Stomach (tissue), 8 donors: ENCODE measurements at regions not wholly inside any gene's neighbourhood (a gene's known extent, or its start where the extent isn't known, plus 50 kb on each side); places are given as distances from the start of the nearest gene placed in this dataset.

Experiments
- DNase-seq, 2 donors: peaks; one replicate each; pipeline versions ENCODE4 v3.0.0 to v3.0.0-alpha.2; 2013 to 2019
- H3K27ac ChIP-seq, 5 donors: fragments of 200-600 bp in 4 of 5; sonication (generic) in 4 of 5; one replicate each; pipeline ENCODE4 v1.5.1; 2013 to 2019; ENCODE audit warnings: mild to moderate bottlenecking in 1 of 5, moderate library complexity in 1 of 5
- H3K27me3 ChIP-seq, 3 donors: fragments of 200-600 bp; sonication (generic); one replicate each; pipeline ENCODE4 v1.5.1; 2017 to 2019; ENCODE audit warnings: mixed run types in 1 of 3
- H3K36me3 ChIP-seq, 4 donors: fragments of 200-600 bp; sonication (generic); 1 replicate in 3 of 4; 2 replicates in 1 of 4; pipeline ENCODE4 v1.5.1; 2016 to 2019
- H3K4me1 ChIP-seq, 4 donors: fragments of 200-600 bp; sonication (generic); one replicate each; pipeline ENCODE4 v1.5.1; 2016 to 2019
- H3K4me3 ChIP-seq, 4 donors: fragments of 200-600 bp; sonication (generic) in 3 of 4; one replicate each; pipeline ENCODE4 v1.5.1; 2016 to 2019; ENCODE audit warnings: mild to moderate bottlenecking in 1 of 4
- H3K9me3 ChIP-seq, 4 donors: fragments of 200-600 bp; sonication (generic); one replicate each; pipeline ENCODE4 v1.5.1; 2016 to 2019
- CTCF ChIP-seq, 7 experiments: fragments of 450-650 bp in 4 of 7; fragments of 200-600 bp in 3 of 7; sonication (generic) in 3 of 7; IDR thresholded peaks; one replicate each; pipeline ENCODE4 v1.5.1; 2016 to 2019; ENCODE audit warnings: antibody characterized with exemption in 7 of 7, control low read depth in 2 of 7, mild to moderate bottlenecking in 1 of 7
- EP300 ChIP-seq: sonication (generic); formaldehyde crosslinking; IDR thresholded peaks from one replicate; pipeline ENCODE4 v1.6.1; 2017; ENCODE audit warnings: antibody characterized with exemption
- POLR2A ChIP-seq, 4 donors: fragments of 450-650 bp; IDR thresholded peaks; one replicate each; pipeline ENCODE4 v1.6.1; 2016; ENCODE audit warnings: antibody characterized with exemption in 4 of 4, control low read depth in 2 of 4, mild to moderate bottlenecking in 1 of 4, moderate library complexity in 1 of 4
- POLR2AphosphoS5 ChIP-seq, 3 donors: sonication (generic); formaldehyde crosslinking; IDR thresholded peaks; one replicate each; pipeline ENCODE4 v1.6.1; 2016; ENCODE audit warnings: antibody characterized with exemption in 3 of 3
- WGBS, 5 donors: extraction: QIAGEN DNeasy Blood & Tissue Kit in 3 of 5; methylation state at CpG; one replicate each; pipeline versions ENCODE4 v1.1.5 to v1.1.7; 2013 to 2018; 5-methylcytosine and 5-hydroxymethylcytosine counted together
- intact Hi-C: fragments of 100-400 bp; cut with DNase I; formaldehyde crosslinking; loops from one replicate; pipeline ENCODE4 v1.15.1; 2023; ENCODE audit warnings: low total_unique reads
- donor health status: healthy with polysubstance abuse.
- donor health status: Bipolar disorder and iron deficiency.
- donor health status: healthy.

- intact Hi-C loops = no loop called here
- Histone ChIP-seq H3K4me3 (no peak overlapping the region), H3K9me3 (peaks cover 0 to 13% (median 6%) of the 10 kb centered on the region in 4 donors), H3K36me3 (no peaks in the 10 kb centered on the region), H3K27me3 (no peaks in the 10 kb centered on the region), H3K4me1 (no peaks in the 10 kb centered on the region), H3K27ac (no peak overlapping the region)
- DNase-seq = no peak
- TF ChIP-seq EP300 (no peak), CTCF (IDR thresholded peaks at IDR 0.05) (no peak), POLR2AphosphoS5 (IDR thresholded peaks at IDR 0.05) (no peak), POLR2A (IDR thresholded peaks at IDR 0.05) (no peak)
- WGBS, 5 donors = 82 to 94% (median 92%) methylated on average over 6 of the region's 6 CpGs
Measured at GRCh38 chr2:105972927-105973326, 221.2 kb downstream of the UXS1 start.

GRCh38 chr2:105972246-105972645 is 221.9 kb downstream of the UXS1 start:
- no peaks in the 10 kb centered on the region for H3K27me3 ChIP-seq
- 41 to 63% (median 55%) methylated on average over 3 of the region's 3 CpGs for WGBS, 5 donors
- peaks cover 0 to 9% (median 3%) of the 10 kb centered on the region in 4 donors for H3K9me3 ChIP-seq
- no peak for DNase-seq
- no peak overlapping the region for H3K27ac ChIP-seq
- H3K4me3 ChIP-seq = no peak overlapping the region
- no peaks in the 10 kb centered on the region for H3K4me1 ChIP-seq
- no peak for TF ChIP-seq EP300
- no peak for TF ChIP-seq POLR2AphosphoS5 (IDR thresholded peaks at IDR 0.05)
- TF ChIP-seq CTCF (IDR thresholded peaks at IDR 0.05) = no peak
- TF ChIP-seq POLR2A (IDR thresholded peaks at IDR 0.05) = no peak
- intact Hi-C loops = no loop called here
- H3K36me3 ChIP-seq = no peaks in the 10 kb centered on the region

GRCh38 chr2:105969552-105969951 is 224.5 kb downstream of the UXS1 start:
- WGBS, 5 donors = 76 to 82% (median 80%) methylated on average over 7 of the region's 7 CpGs
- no peak for DNase-seq

GRCh38 chr2:105962221-105962620 is 217.5 kb downstream of the NCK2 start:
- Histone ChIP-seq H3K4me1 (no peaks in the 10 kb centered on the region), H3K9me3 (no peaks in the 10 kb centered on the region), H3K36me3 (no peaks in the 10 kb centered on the region), H3K27me3 (no peaks in the 10 kb centered on the region), H3K27ac (no peak overlapping the region), H3K4me3 (no peak overlapping the region)
- intact Hi-C loops = no loop called here
- 74 to 82% (median 79%) methylated on average over 6 of the region's 6 CpGs for WGBS, 5 donors
- no peak for DNase-seq
- TF ChIP-seq POLR2A (IDR thresholded peaks at IDR 0.05) (no peak), EP300 (no peak), POLR2AphosphoS5 (IDR thresholded peaks at IDR 0.05) (no peak), CTCF (IDR thresholded peaks at IDR 0.05) (no peak)

More at GRCh38 chr2:105969552-105969951, 224.5 kb downstream of the UXS1 start:
- TF ChIP-seq POLR2AphosphoS5 (IDR thresholded peaks at IDR 0.05) = no peak
- no peak for TF ChIP-seq CTCF (IDR thresholded peaks at IDR 0.05)
- no peak for TF ChIP-seq EP300
- TF ChIP-seq POLR2A (IDR thresholded peaks at IDR 0.05) = no peak
- Histone ChIP-seq H3K4me1 (no peaks in the 10 kb centered on the region), H3K9me3 (no peaks in the 10 kb centered on the region), H3K27ac (no peak overlapping the region), H3K27me3 (no peaks in the 10 kb centered on the region), H3K36me3 (no peaks in the 10 kb centered on the region), H3K4me3 (no peak overlapping the region)
- intact Hi-C loops = no loop called here
